ENCODE measurements at regions not wholly inside any gene's neighbourhood (a gene's known extent, or its start where the extent isn't known, plus 50 kb on each side); places are given as distances from the start of the nearest gene placed in this dataset.

DNA sequence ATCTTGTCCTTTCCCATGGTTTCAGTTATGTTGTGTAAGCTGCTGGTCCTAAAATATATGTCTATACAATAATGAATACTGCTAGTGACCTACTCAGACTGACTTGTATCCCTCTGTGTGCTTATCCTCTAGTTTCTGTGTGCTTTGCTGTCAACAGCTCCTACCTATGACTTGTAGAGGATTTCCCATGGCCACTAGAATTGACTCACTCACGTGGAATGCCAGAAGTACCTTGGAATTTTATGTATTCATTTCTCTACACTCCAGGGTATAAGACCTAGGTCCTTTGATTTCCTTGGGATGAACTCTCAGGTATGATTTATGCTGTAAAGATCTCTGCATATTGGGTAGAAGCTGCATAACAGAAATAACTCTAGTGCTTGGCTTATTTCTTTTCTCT is 279.9 kb upstream of the SLIT2 start (continued):
- no peak for TF ChIP-seq NCOA2 (CRISPR knock-in tag; IDR thresholded peaks at IDR 0.05)
- no peak for TF ChIP-seq ZNF331 (CRISPR knock-in tag; IDR thresholded peaks at IDR 0.05)
- TF ChIP-seq, protein P1, sequence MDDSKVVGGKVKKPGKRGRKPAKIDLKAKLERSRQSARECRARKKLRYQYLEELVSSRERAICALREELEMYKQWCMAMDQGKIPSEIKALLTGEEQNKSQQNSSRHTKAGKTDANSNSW (CRISPR knock-in tag; IDR thresholded peaks at IDR 0.05; ENCODE audit: borderline replicate concordance): no peak

DNA sequence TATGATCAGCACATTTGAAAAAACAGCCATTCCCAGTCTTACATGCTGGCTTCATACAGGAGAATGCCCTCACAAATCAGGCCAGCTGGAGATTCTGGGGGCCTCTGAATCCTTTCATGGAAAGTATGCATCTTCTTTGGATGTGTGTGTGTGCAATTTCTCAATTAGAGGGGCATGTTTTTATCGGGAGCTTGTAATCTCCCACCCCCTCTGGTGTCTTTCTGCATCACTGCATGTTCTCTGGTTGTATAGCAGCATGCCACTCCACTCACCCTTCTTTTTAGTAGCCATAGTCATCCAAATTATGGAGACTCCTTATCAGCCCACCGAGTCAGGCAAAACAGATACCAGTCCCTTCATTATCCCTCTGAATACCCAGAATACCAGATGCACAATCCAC is 282.2 kb upstream of the SLIT2 start:
- Histone ChIP-seq H3K4me2 (ENCODE audit: low read depth, low read length) (no peak overlapping the region), H3K9ac (ENCODE audit: insufficient read depth, low read depth, low read length) (no peak overlapping the region), H3K27ac (ENCODE audit: extremely low read length, insufficient read depth, low read length) (no peak overlapping the region), H4K20me1 (ENCODE audit: insufficient read depth, low read length) (no peaks in the 10 kb centered on the region), H3K9me3 (ENCODE audit: low read length) (peaks cover 94% of the 10 kb centered on the region), H3K27me3 (ENCODE audit: control insufficient read depth in 1 of 2, insufficient read depth in 2 of 2, low read length in 2 of 2) (no peaks in the 10 kb centered on the region), H3K36me3 (replicated peaks in 1 of 2; ENCODE audit: control insufficient read depth in 1 of 2, insufficient read depth in 2 of 2, low read length in 2 of 2) (no peaks in the 10 kb centered on the region), H3K4me3 (replicated peaks in 1 of 3; ENCODE audit: insufficient read depth in 1 of 3, low read depth in 2 of 3, low read length in 3 of 3) (no peak overlapping the region), H2AFZ (ENCODE audit: low read length) (no peak overlapping the region), H3K79me2 (ENCODE audit: insufficient read depth, low read length) (no peaks in the 10 kb centered on the region), H3K4me1 (ENCODE audit: insufficient read depth, low read length) (no peaks in the 10 kb centered on the region)
- no peak for ATAC-seq
- 3% methylated on average over 2 of the region's 2 CpGs for WGBS (ENCODE audit: low lambda C conversion rate)
- CTCF ChIA-PET (ENCODE audit: low intra/inter-chr PET ratio, low total read pairs): no interaction called here
- in situ Hi-C loops (cut with HindIII; ENCODE audit: extremely low pct_ligation_motif_present, low pct_unique_long_range_greater_than_20kb): no loop called here
- intact Hi-C loops (cut with micrococcal nuclease; ENCODE audit: unreplicated experiment): no loop called here
- DNase-seq (ENCODE audit: low spot score): no peak
- POLR2A ChIA-PET: no interaction called here
- FAIRE-seq: no peak
- BruUV-seq (replicated peaks): no TSS peak
- TF ChIP-seq RARA (CRISPR knock-in tag; IDR thresholded peaks at IDR 0.05) (no peak), ELF4 (CRISPR knock-in tag; IDR thresholded peaks at IDR 0.05; ENCODE audit: borderline replicate concordance) (no peak), ZNF124 (CRISPR knock-in tag; IDR thresholded peaks at IDR 0.05) (no peak), ZBTB8A (CRISPR knock-in tag; IDR thresholded peaks at IDR 0.05; ENCODE audit: borderline replicate concordance, low read depth) (no peak), NCOA5 (CRISPR knock-in tag; IDR thresholded peaks at IDR 0.05) (no peak), HNRNPK (IDR thresholded peaks at IDR 0.05; ENCODE audit: low read depth, low read length, poor library complexity, severe bottlenecking) (no peak), SMAD3 (CRISPR knock-in tag; IDR thresholded peaks at IDR 0.05) (no peak), ZNF607 (CRISPR knock-in tag; IDR thresholded peaks at IDR 0.05; ENCODE audit: borderline replicate concordance) (no peak), CBFB (CRISPR knock-in tag; IDR thresholded peaks at IDR 0.05) (no peak), ZNF292 (CRISPR knock-in tag; IDR thresholded peaks at IDR 0.05; ENCODE audit: borderline replicate concordance, low read depth) (no peak), GZF1 (CRISPR knock-in tag; IDR thresholded peaks at IDR 0.05) (no peak), SMYD3 (CRISPR knock-in tag; IDR thresholded peaks at IDR 0.05) (no peak), STAG1 (CRISPR knock-in tag; IDR thresholded peaks at IDR 0.05) (no peak), ZNF253 (CRISPR knock-in tag; IDR thresholded peaks at IDR 0.05; ENCODE audit: borderline replicate concordance) (no peak), ZNF775 (CRISPR knock-in tag; IDR thresholded peaks at IDR 0.05; ENCODE audit: borderline replicate concordance) (no peak)
- TF ChIP-seq, protein P2, sequence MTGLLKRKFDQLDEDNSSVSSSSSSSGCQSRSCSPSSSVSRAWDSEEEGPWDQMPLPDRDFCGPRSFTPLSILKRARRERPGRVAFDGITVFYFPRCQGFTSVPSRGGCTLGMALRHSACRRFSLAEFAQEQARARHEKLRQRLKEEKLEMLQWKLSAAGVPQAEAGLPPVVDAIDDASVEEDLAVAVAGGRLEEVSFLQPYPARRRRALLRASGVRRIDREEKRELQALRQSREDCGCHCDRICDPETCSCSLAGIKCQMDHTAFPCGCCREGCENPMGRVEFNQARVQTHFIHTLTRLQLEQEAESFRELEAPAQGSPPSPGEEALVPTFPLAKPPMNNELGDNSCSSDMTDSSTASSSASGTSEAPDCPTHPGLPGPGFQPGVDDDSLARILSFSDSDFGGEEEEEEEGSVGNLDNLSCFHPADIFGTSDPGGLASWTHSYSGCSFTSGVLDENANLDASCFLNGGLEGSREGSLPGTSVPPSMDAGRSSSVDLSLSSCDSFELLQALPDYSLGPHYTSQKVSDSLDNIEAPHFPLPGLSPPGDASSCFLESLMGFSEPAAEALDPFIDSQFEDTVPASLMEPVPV (CRISPR knock-in tag; IDR thresholded peaks at IDR 0.05): no peak
- TF ChIP-seq, protein P3, sequence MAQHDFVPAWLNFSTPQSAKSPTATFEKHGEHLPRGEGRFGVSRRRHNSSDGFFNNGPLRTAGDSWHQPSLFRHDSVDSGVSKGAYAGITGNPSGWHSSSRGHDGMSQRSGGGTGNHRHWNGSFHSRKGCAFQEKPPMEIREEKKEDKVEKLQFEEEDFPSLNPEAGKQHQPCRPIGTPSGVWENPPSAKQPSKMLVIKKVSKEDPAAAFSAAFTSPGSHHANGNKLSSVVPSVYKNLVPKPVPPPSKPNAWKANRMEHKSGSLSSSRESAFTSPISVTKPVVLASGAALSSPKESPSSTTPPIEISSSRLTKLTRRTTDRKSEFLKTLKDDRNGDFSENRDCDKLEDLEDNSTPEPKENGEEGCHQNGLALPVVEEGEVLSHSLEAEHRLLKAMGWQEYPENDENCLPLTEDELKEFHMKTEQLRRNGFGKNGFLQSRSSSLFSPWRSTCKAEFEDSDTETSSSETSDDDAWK (CRISPR knock-in tag; IDR thresholded peaks at IDR 0.05): no peak

Measured in HepG2 (cell line).